NCI-H1105 treated with DMSO at 0.1 percent for 48 hours (cell line): ENCODE measurements at regions not wholly inside any gene's neighbourhood (a gene's known extent, or its start where the extent isn't known, plus 50 kb on each side); places are given as distances from the start of the nearest gene placed in this dataset.
A peak's percentile ranks its signal among the peaks of the same experiment; 100 is the strongest.
"Not testable (repeated sequence)": the region's sequence is repeated elsewhere in the genome, so short reads cannot be mapped to it uniquely, and the experiment has no call there.

Experiments
- DNase-seq: peaks from one replicate; lab custom pipeline; 2025; lab: John Stamatoyannopoulos, UW

GRCh38 chr3:107001635-107002034 is 375.6 kb upstream of the CCDC54 start:
- no peak for DNase-seq

- DNase-seq: not testable (repeated sequence)
Observed at GRCh38 chr3:107005352-107005751, 371.9 kb upstream of the CCDC54 start.

- DNase-seq: no peak
Observed at GRCh38 chr3:107008213-107008612, 369.0 kb upstream of the CCDC54 start.

- DNase-seq: no peak
Observed at GRCh38 chr3:107013641-107014040, 363.6 kb upstream of the CCDC54 start.

GRCh38 chr3:107024551-107025026 is 352.6 kb upstream of the CCDC54 start:
- DNase-seq: peak; percentile 31

- no peak for DNase-seq
Observed at GRCh38 chr3:107025961-107026360, 351.3 kb upstream of the CCDC54 start.

- no peak for DNase-seq
Observed at GRCh38 chr3:107028086-107028485, 349.2 kb upstream of the CCDC54 start.

GRCh38 chr3:107028626-107029025 is 348.6 kb upstream of the CCDC54 start:
- DNase-seq: no peak

- DNase-seq: no peak
Observed at GRCh38 chr3:107032111-107032510, 345.1 kb upstream of the CCDC54 start.

- DNase-seq: no peak
Observed at GRCh38 chr3:107034142-107034541, 343.1 kb upstream of the CCDC54 start.

- no peak for DNase-seq
Observed at GRCh38 chr3:107035176-107035575, 342.1 kb upstream of the CCDC54 start.

- no peak for DNase-seq
Observed at GRCh38 chr3:107044677-107045076, 332.6 kb upstream of the CCDC54 start.

GRCh38 chr3:107045791-107046190 is 331.4 kb upstream of the CCDC54 start:
- no peak for DNase-seq

GRCh38 chr3:107055181-107055942 is 321.9 kb upstream of the CCDC54 start:
- no peak for DNase-seq

- no peak for DNase-seq
Observed at GRCh38 chr3:107061466-107061865, 315.8 kb upstream of the CCDC54 start.

GRCh38 chr3:107062310-107062709 is 314.9 kb upstream of the CCDC54 start:
- no peak for DNase-seq

GRCh38 chr3:107062787-107063186 is 314.5 kb upstream of the CCDC54 start:
- no peak for DNase-seq

- DNase-seq: no peak
Observed at GRCh38 chr3:107063351-107063750, 313.9 kb upstream of the CCDC54 start.

GRCh38 chr3:107064405-107065060 is 312.7 kb upstream of the CCDC54 start:
- peak; percentile 90 for DNase-seq

- DNase-seq: peak; percentile 98
Observed at GRCh38 chr3:107065094-107065861, 312.0 kb upstream of the CCDC54 start.

GRCh38 chr3:107067421-107067820 is 309.8 kb upstream of the CCDC54 start:
- no peak for DNase-seq

- DNase-seq: no peak
Observed at GRCh38 chr3:107068980-107069379, 308.3 kb upstream of the CCDC54 start.

GRCh38 chr3:107076946-107077345 is 300.3 kb upstream of the CCDC54 start:
- no peak for DNase-seq
